Upper lobe of right lung (tissue), 1 donor: ENCODE measurements at regions not wholly inside any gene's neighbourhood (a gene's known extent, or its start where the extent isn't known, plus 50 kb on each side); places are given as distances from the start of the nearest gene placed in this dataset.

Source experiments
- ATAC-seq: fragments of 200-7000 bp; cut with Tn5 transposase; one replicate; pipeline ENCODE4 v1.9.1; 2020; ENCODE audit warnings: mild to moderate bottlenecking, moderate library complexity
- DNase-seq: peaks from one replicate; pipeline ENCODE4 v3.0.0-alpha.2; 2020
- H3K27ac ChIP-seq: fragments of 200-600 bp; one replicate; pipeline ENCODE4 v1.8.0; 2022
- H3K27me3 ChIP-seq: fragments of 200-600 bp; one replicate; pipeline ENCODE4 v1.8.0; 2022; ENCODE audit warnings: mild to moderate bottlenecking
- H3K36me3 ChIP-seq: fragments of 200-600 bp; one replicate; pipeline ENCODE4 v1.8.0; 2022
- H3K4me1 ChIP-seq: fragments of 200-600 bp; one replicate; pipeline ENCODE4 v1.8.0; 2022
- H3K4me3 ChIP-seq: fragments of 200-600 bp; one replicate; pipeline ENCODE4 v1.8.0; 2022; ENCODE audit warnings: mild to moderate bottlenecking
- H3K9me3 ChIP-seq: fragments of 200-600 bp; one replicate; pipeline ENCODE4 v1.8.0; 2022
- intact Hi-C: fragments of 100-400 bp; cut with DNase I; formaldehyde crosslinking; loops from one replicate; pipeline ENCODE4 v1.11.0; 2022
- TF ChIP-seq, protein P1 (sequence below): fragments of 200-600 bp; IDR thresholded peaks from one replicate; pipeline ENCODE4 v1.8.0; 2022; ENCODE audit warnings: antibody characterized with exemption
- donor health status: DM: no; HTN: yes; CAD: no; lungs with severe emphysema.

DNA sequence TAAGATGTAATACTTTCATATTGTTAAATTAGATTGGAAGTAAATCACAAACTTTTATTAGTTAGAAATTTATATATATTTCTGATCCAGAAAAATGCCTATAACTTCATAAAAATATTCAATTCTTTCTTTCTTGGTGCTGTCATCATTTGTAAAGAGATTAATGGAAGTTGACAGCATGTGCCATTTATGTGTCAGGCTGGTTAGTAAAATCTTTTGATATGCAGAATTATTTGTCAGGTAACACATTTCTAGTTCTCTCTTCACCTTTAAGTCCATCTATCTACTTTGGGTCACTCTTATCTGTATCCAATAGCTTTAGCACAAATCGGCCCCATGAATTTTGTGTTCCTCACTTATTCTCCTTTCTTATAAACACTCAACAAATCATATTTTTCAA, 102.9 kb downstream of the ISL1 start:
- H3K36me3 ChIP-seq, result no peaks in the 10 kb centered on the region
- DNase-seq (no peak), ATAC-seq (no peak)
- no peaks in the 10 kb centered on the region for H3K9me3 ChIP-seq
- intact Hi-C loops, result no loop called here
- no peak overlapping the region for H3K27ac ChIP-seq
- TF ChIP-seq, protein P1, sequence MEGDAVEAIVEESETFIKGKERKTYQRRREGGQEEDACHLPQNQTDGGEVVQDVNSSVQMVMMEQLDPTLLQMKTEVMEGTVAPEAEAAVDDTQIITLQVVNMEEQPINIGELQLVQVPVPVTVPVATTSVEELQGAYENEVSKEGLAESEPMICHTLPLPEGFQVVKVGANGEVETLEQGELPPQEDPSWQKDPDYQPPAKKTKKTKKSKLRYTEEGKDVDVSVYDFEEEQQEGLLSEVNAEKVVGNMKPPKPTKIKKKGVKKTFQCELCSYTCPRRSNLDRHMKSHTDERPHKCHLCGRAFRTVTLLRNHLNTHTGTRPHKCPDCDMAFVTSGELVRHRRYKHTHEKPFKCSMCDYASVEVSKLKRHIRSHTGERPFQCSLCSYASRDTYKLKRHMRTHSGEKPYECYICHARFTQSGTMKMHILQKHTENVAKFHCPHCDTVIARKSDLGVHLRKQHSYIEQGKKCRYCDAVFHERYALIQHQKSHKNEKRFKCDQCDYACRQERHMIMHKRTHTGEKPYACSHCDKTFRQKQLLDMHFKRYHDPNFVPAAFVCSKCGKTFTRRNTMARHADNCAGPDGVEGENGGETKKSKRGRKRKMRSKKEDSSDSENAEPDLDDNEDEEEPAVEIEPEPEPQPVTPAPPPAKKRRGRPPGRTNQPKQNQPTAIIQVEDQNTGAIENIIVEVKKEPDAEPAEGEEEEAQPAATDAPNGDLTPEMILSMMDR, result no peak
- no peak overlapping the region for H3K4me3 ChIP-seq
- H3K27me3 ChIP-seq, result no peaks in the 10 kb centered on the region
- no peaks in the 10 kb centered on the region for H3K4me1 ChIP-seq

DNA sequence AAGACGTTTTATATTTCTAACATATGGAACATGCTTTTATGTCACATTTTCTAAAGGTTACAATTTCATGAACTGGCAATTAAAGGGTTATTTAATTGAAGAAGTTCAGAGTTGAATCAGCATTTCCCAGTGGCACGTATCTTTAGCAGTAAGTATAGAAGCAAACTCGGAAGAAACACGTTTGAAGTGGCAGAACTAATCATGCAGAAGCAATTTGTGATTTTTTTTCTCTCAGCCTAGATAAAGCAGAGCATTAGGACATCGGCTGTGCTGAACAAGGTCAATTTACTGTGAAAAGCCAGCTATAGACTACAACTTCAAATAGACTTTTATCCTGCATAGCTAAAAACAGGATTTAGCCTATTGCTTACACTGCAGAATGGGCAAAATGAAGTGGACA, 104.7 kb downstream of the ISL1 start:
- Histone ChIP-seq H3K27me3 (no peaks in the 10 kb centered on the region), H3K9me3 (no peaks in the 10 kb centered on the region), H3K4me1 (no peaks in the 10 kb centered on the region), H3K27ac (no peak overlapping the region), H3K36me3 (no peaks in the 10 kb centered on the region), H3K4me3 (no peak overlapping the region)
- intact Hi-C loops, result no loop called here
- TF ChIP-seq, protein P1, result no peak
- ATAC-seq (no peak), DNase-seq (no peak)

DNA sequence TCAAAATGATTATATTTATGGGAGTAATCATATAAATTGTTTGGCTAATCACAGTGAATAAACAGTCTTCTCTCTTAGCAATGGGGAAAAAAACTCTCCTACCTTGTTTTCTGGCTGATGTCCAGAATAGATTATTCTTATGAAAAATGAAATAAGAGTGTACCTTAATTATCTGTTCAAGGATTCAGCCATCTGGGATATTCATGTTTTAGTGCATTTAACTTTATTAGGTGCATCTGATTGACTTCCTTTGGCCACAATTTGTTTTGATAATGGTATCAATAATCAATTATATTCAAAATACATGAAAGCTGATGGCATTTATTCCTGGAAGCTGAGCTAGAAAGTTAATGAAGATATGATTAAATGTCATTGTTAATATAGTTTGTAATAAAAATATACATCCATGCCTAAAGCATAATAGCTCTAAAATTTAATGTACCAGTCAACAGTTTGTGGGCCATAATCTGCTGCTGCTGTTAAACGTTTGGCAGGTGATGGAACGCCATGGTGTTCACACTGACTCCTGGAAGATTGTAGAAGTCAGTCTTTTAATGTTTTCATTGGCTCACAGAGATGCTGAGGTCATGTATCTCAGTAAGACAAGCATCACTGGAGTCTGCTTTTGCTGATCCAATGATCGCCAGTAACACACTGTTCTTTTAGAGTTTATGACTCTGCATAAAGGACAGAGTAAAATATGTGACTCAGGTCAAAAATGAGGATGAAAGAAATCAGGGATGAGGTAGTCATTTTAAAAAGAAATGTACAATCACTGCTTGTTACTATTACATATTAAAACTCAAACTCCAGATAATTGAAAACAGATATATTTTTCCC, 105.8 kb downstream of the ISL1 start:
- Histone ChIP-seq H3K4me1 (no peaks in the 10 kb centered on the region), H3K4me3 (no peak overlapping the region), H3K27ac (no peak overlapping the region), H3K9me3 (no peaks in the 10 kb centered on the region), H3K27me3 (no peaks in the 10 kb centered on the region), H3K36me3 (no peaks in the 10 kb centered on the region)
- TF ChIP-seq, protein P1, result no peak
- ATAC-seq (no peak), DNase-seq (no peak)
- intact Hi-C loops, result no loop called here

DNA sequence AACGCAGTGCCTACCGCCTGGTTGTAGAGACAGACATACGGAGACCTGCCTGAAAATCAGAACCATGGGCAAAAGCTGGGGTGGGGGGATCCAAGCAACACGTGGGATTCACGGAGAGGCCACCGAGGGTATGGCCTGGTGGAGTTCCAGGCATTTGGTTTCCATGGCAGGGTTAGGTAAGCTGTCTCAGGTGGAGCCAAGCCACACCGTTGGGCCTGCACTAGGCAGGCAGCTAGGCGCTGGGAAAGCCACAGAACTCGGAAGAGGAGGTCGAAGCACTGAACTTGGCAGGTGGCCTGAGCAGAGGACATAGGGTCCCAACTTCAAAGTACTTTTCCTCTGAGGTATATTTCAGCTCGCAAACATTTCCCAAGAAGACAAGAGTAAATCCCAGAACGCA, 111.6 kb downstream of the ISL1 start:
- TF ChIP-seq, protein P1, result no peak
- no peak overlapping the region for H3K4me3 ChIP-seq
- intact Hi-C loops, result no loop called here
- ATAC-seq (no peak), DNase-seq (peak; percentile 58)
- no peak overlapping the region for H3K27ac ChIP-seq
- H3K4me1 ChIP-seq, result no peaks in the 10 kb centered on the region
- no peaks in the 10 kb centered on the region for H3K27me3 ChIP-seq
- no peaks in the 10 kb centered on the region for H3K36me3 ChIP-seq
- H3K9me3 ChIP-seq, result no peaks in the 10 kb centered on the region

DNA sequence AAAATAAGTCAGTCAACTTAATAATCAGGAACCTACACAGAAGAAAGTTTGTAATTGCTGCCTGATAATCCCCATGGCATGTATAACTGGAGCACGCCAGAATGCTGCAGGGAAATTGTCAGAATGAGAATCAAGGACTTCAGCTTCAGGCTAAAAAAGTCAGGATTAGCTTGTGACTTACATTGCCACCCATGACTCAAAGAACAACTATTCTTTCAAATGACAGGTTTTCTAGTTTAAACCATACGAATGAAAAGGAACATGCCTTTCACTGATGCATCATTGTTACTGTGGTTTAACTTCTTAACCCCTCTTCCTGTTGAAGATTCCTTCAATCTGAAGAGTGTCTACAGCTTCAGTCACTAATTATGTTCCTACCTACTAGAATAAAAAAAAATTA, 112.4 kb downstream of the ISL1 start:
- intact Hi-C loops, result no loop called here
- TF ChIP-seq, protein P1, result no peak
- DNase-seq, result no peak

More for the DNA sequence above, 112.4 kb downstream of the ISL1 start:
- no peaks in the 10 kb centered on the region for H3K9me3 ChIP-seq
- H3K4me1 ChIP-seq, result no peaks in the 10 kb centered on the region
- no peak overlapping the region for H3K4me3 ChIP-seq
- no peaks in the 10 kb centered on the region for H3K27me3 ChIP-seq
- H3K27ac ChIP-seq, result no peak overlapping the region
- no peaks in the 10 kb centered on the region for H3K36me3 ChIP-seq
- ATAC-seq, result no peak
